Activated naive CD4-positive, alpha-beta T cell treated with anti-CD3 and anti-CD28 coated beads, Interleukin-2, amount 50 U/mL, for 24 hours (primary cell): ENCODE measurements at regions not wholly inside any gene's neighbourhood (a gene's known extent, or its start where the extent isn't known, plus 50 kb on each side); places are given as distances from the start of the nearest gene placed in this dataset.

ENCODE experiments used
- H3K27ac Mint-ChIP-seq: one replicate; pipeline ENCODE4 v1.8.0; 2021; ENCODE audit warnings: mild to moderate bottlenecking, mixed read lengths
- H3K27me3 Mint-ChIP-seq: one replicate; pipeline ENCODE4 v1.8.0; 2021; ENCODE audit warnings: mixed read lengths
- H3K36me3 Mint-ChIP-seq: one replicate; pipeline ENCODE4 v1.8.0; 2021; ENCODE audit warnings: mixed read lengths
- H3K4me1 Mint-ChIP-seq: one replicate; pipeline ENCODE4 v1.8.0; 2021; ENCODE audit warnings: mixed read lengths
- H3K4me3 Mint-ChIP-seq: one replicate; pipeline ENCODE4 v1.8.0; 2021; ENCODE audit warnings: mild to moderate bottlenecking, mixed read lengths
- H3K9me3 Mint-ChIP-seq: one replicate; pipeline ENCODE4 v1.8.0; 2021; ENCODE audit warnings: mixed read lengths

- Mint-ChIP-seq H3K4me1 (peaks cover 37% of the 10 kb centered on the region), H3K4me3 (no peak overlapping the region), H3K9me3 (peaks cover 18% of the 10 kb centered on the region), H3K27ac (no peak overlapping the region), H3K27me3 (no peaks in the 10 kb centered on the region), H3K36me3 (peaks cover 3% of the 10 kb centered on the region)
Observed at GRCh38 chr14:34204774-34205173, 253.9 kb upstream of the EGLN3 start.

GRCh38 chr14:34203251-34203722 is 252.4 kb upstream of the EGLN3 start:
- H3K27me3 Mint-ChIP-seq, result no peaks in the 10 kb centered on the region
- peaks cover 45% of the 10 kb centered on the region for H3K4me1 Mint-ChIP-seq
- H3K27ac Mint-ChIP-seq, result peak overlapping the region; percentile 69
- H3K4me3 Mint-ChIP-seq, result no peak overlapping the region
- peaks cover 3% of the 10 kb centered on the region for H3K36me3 Mint-ChIP-seq
- H3K9me3 Mint-ChIP-seq, result peaks cover 18% of the 10 kb centered on the region

- H3K4me3 Mint-ChIP-seq, result peak overlapping the region; percentile 0
Observed at GRCh38 chr14:34201909-34202637, 251.2 kb upstream of the EGLN3 start.

GRCh38 chr14:34199585-34199984 is 248.7 kb upstream of the EGLN3 start:
- Mint-ChIP-seq H3K27me3 (no peaks in the 10 kb centered on the region), H3K36me3 (no peaks in the 10 kb centered on the region), H3K4me1 (peaks cover 49% of the 10 kb centered on the region), H3K9me3 (peaks cover 4% of the 10 kb centered on the region), H3K4me3 (peak overlapping the region; percentile 11), H3K27ac (peak overlapping the region; percentile 53)

More at GRCh38 chr14:34201909-34202637, 251.2 kb upstream of the EGLN3 start:
- Mint-ChIP-seq H3K36me3 (peaks cover 3% of the 10 kb centered on the region), H3K9me3 (peaks cover 10% of the 10 kb centered on the region), H3K4me1 (peaks cover 49% of the 10 kb centered on the region), H3K27me3 (no peaks in the 10 kb centered on the region), H3K27ac (no peak overlapping the region)

GRCh38 chr14:34198096-34198495 is 247.2 kb upstream of the EGLN3 start:
- H3K36me3 Mint-ChIP-seq, result no peaks in the 10 kb centered on the region
- no peaks in the 10 kb centered on the region for H3K27me3 Mint-ChIP-seq
- H3K4me1 Mint-ChIP-seq, result peaks cover 41% of the 10 kb centered on the region
- no peaks in the 10 kb centered on the region for H3K9me3 Mint-ChIP-seq
- no peak overlapping the region for H3K27ac Mint-ChIP-seq
- no peak overlapping the region for H3K4me3 Mint-ChIP-seq

- H3K4me1 Mint-ChIP-seq, result peaks cover 22% of the 10 kb centered on the region
- H3K27ac Mint-ChIP-seq, result no peak overlapping the region
- no peak overlapping the region for H3K4me3 Mint-ChIP-seq
- H3K27me3 Mint-ChIP-seq, result no peaks in the 10 kb centered on the region
- H3K36me3 Mint-ChIP-seq, result no peaks in the 10 kb centered on the region
- H3K9me3 Mint-ChIP-seq, result no peaks in the 10 kb centered on the region
Observed at GRCh38 chr14:34195964-34196363, 245.1 kb upstream of the EGLN3 start.

GRCh38 chr14:34190717-34191116 is 239.8 kb upstream of the EGLN3 start:
- Mint-ChIP-seq H3K27ac (no peak overlapping the region), H3K4me1 (no peaks in the 10 kb centered on the region), H3K27me3 (no peaks in the 10 kb centered on the region), H3K4me3 (no peak overlapping the region), H3K9me3 (no peaks in the 10 kb centered on the region), H3K36me3 (no peaks in the 10 kb centered on the region)

GRCh38 chr14:34189866-34190265 is 239.0 kb upstream of the EGLN3 start:
- Mint-ChIP-seq H3K27me3 (no peaks in the 10 kb centered on the region), H3K9me3 (no peaks in the 10 kb centered on the region), H3K4me3 (no peak overlapping the region), H3K27ac (no peak overlapping the region), H3K36me3 (no peaks in the 10 kb centered on the region), H3K4me1 (no peaks in the 10 kb centered on the region)

- no peaks in the 10 kb centered on the region for H3K9me3 Mint-ChIP-seq
Observed at GRCh38 chr14:34187519-34188044, 236.7 kb upstream of the EGLN3 start.

GRCh38 chr14:34187061-34187460 is 236.2 kb upstream of the EGLN3 start:
- H3K36me3 Mint-ChIP-seq, result no peaks in the 10 kb centered on the region
- no peaks in the 10 kb centered on the region for H3K27me3 Mint-ChIP-seq
- no peak overlapping the region for H3K4me3 Mint-ChIP-seq
- no peaks in the 10 kb centered on the region for H3K4me1 Mint-ChIP-seq
- no peaks in the 10 kb centered on the region for H3K9me3 Mint-ChIP-seq
- H3K27ac Mint-ChIP-seq, result no peak overlapping the region

More at GRCh38 chr14:34187519-34188044, 236.7 kb upstream of the EGLN3 start:
- no peaks in the 10 kb centered on the region for H3K36me3 Mint-ChIP-seq
- H3K4me1 Mint-ChIP-seq, result no peaks in the 10 kb centered on the region
- H3K4me3 Mint-ChIP-seq, result no peak overlapping the region
- no peaks in the 10 kb centered on the region for H3K27me3 Mint-ChIP-seq
- H3K27ac Mint-ChIP-seq, result no peak overlapping the region

GRCh38 chr14:34184126-34184525 is 233.3 kb upstream of the EGLN3 start:
- H3K4me3 Mint-ChIP-seq, result no peak overlapping the region
- H3K9me3 Mint-ChIP-seq, result no peaks in the 10 kb centered on the region

GRCh38 chr14:34183478-34183877 is 232.6 kb upstream of the EGLN3 start:
- Mint-ChIP-seq H3K27me3 (no peaks in the 10 kb centered on the region), H3K4me1 (peaks cover 5% of the 10 kb centered on the region), H3K36me3 (no peaks in the 10 kb centered on the region), H3K9me3 (no peaks in the 10 kb centered on the region), H3K27ac (no peak overlapping the region), H3K4me3 (no peak overlapping the region)

More at GRCh38 chr14:34184126-34184525, 233.3 kb upstream of the EGLN3 start:
- no peaks in the 10 kb centered on the region for H3K27me3 Mint-ChIP-seq
- no peaks in the 10 kb centered on the region for H3K36me3 Mint-ChIP-seq
- H3K27ac Mint-ChIP-seq, result no peak overlapping the region
- H3K4me1 Mint-ChIP-seq, result peaks cover 5% of the 10 kb centered on the region

- H3K27ac Mint-ChIP-seq, result no peak overlapping the region
- no peak overlapping the region for H3K4me3 Mint-ChIP-seq
- H3K36me3 Mint-ChIP-seq, result no peaks in the 10 kb centered on the region
- peaks cover 5% of the 10 kb centered on the region for H3K4me1 Mint-ChIP-seq
- H3K27me3 Mint-ChIP-seq, result no peaks in the 10 kb centered on the region
- H3K9me3 Mint-ChIP-seq, result no peaks in the 10 kb centered on the region
Observed at GRCh38 chr14:34181338-34181737, 230.5 kb upstream of the EGLN3 start.

- Mint-ChIP-seq H3K27ac (no peak overlapping the region), H3K27me3 (no peaks in the 10 kb centered on the region), H3K4me1 (peaks cover 5% of the 10 kb centered on the region), H3K9me3 (no peaks in the 10 kb centered on the region), H3K36me3 (no peaks in the 10 kb centered on the region), H3K4me3 (no peak overlapping the region)
Observed at GRCh38 chr14:34180869-34181268, 230.0 kb upstream of the EGLN3 start.

- no peak overlapping the region for H3K27ac Mint-ChIP-seq
- no peaks in the 10 kb centered on the region for H3K36me3 Mint-ChIP-seq
- no peak overlapping the region for H3K4me3 Mint-ChIP-seq
- H3K4me1 Mint-ChIP-seq, result peaks cover 5% of the 10 kb centered on the region
- no peaks in the 10 kb centered on the region for H3K27me3 Mint-ChIP-seq
- H3K9me3 Mint-ChIP-seq, result no peaks in the 10 kb centered on the region
Observed at GRCh38 chr14:34180434-34180833, 229.6 kb upstream of the EGLN3 start.

- H3K4me3 Mint-ChIP-seq, result no peak overlapping the region
- H3K36me3 Mint-ChIP-seq, result no peaks in the 10 kb centered on the region
- no peak overlapping the region for H3K27ac Mint-ChIP-seq
- no peaks in the 10 kb centered on the region for H3K27me3 Mint-ChIP-seq
- H3K4me1 Mint-ChIP-seq, result peaks cover 5% of the 10 kb centered on the region
- no peaks in the 10 kb centered on the region for H3K9me3 Mint-ChIP-seq
Observed at GRCh38 chr14:34179727-34180126, 228.9 kb upstream of the EGLN3 start.
